ENCODE measurements at regions not wholly inside any gene's neighbourhood (a gene's known extent, or its start where the extent isn't known, plus 50 kb on each side); places are given as distances from the start of the nearest gene placed in this dataset.

DNA sequence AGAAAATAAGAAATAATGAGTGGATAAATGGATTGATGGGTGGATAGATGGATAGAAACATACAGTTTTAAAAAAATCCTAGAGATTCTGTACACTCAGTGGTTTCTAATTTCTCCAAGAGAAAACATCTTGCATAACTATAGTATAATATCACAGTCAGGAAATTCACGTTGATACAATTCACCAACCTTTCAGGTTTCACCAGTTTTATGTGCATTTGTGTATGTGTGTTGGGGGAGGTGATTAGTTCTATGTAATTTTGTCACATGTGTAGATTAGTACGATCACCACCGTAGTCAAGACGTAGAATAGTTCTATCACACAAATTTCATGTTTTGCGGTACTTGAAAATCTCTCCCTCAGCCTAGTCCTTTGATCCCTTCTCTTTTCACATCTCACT, 288.2 kb upstream of the LRATD1 start:
- ChIA-PET CTCF (no interaction called here), POLR2A (no interaction called here)
- Mint-ChIP-seq H3K27me3 (ENCODE audit: low read depth) (no peaks in the 10 kb centered on the region), H3K27ac (no peak overlapping the region), H3K9me3 (ENCODE audit: insufficient read depth) (peaks cover 6% of the 10 kb centered on the region), H3K4me1 (ENCODE audit: low read depth) (no peaks in the 10 kb centered on the region), H3K36me3 (ENCODE audit: low read depth) (no peaks in the 10 kb centered on the region), H3K4me3 (no peak overlapping the region)
- no peak for ATAC-seq
- DNase-seq = no peak

GRCh38 chr2:14348247-14348646, 284.3 kb upstream of the LRATD1 start:
- ChIA-PET CTCF (no interaction called here), POLR2A (no interaction called here)
- DNase-seq (no peak), ATAC-seq (no peak)
- no peak overlapping the region for H3K4me3 Mint-ChIP-seq
- no peaks in the 10 kb centered on the region for H3K4me1 Mint-ChIP-seq (ENCODE audit: low read depth)
- H3K27ac Mint-ChIP-seq = no peak overlapping the region
- H3K9me3 Mint-ChIP-seq (ENCODE audit: insufficient read depth) = peaks cover 6% of the 10 kb centered on the region
- H3K36me3 Mint-ChIP-seq (ENCODE audit: low read depth) = no peaks in the 10 kb centered on the region
- no peaks in the 10 kb centered on the region for H3K27me3 Mint-ChIP-seq (ENCODE audit: low read depth)

DNA sequence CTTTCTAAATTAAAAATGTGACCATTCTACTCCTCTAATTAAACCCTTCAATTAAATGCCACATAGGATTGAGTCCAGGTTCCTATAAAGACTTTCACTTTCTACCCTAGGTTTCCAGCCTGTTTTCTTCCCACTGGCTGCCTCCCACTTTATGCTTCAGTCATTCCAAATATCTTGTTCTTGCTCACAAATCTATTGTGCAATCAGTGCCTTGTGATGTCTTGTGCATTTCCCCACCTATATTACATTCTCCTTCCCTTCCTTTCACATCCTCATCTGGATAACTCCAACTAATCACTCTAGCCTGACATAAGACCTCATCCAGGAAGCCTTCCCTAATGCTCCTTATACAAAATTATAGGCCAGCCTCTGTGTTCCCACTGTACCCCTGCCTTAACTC, 281.7 kb upstream of the LRATD1 start:
- Mint-ChIP-seq H3K27ac (no peak overlapping the region), H3K4me3 (no peak overlapping the region), H3K36me3 (ENCODE audit: low read depth) (no peaks in the 10 kb centered on the region), H3K27me3 (ENCODE audit: low read depth) (no peaks in the 10 kb centered on the region), H3K4me1 (ENCODE audit: low read depth) (no peaks in the 10 kb centered on the region), H3K9me3 (ENCODE audit: insufficient read depth) (peaks cover 6% of the 10 kb centered on the region)
- ChIA-PET POLR2A (no interaction called here), CTCF (no interaction called here)
- DNase-seq = no peak
- no peak for ATAC-seq

DNA sequence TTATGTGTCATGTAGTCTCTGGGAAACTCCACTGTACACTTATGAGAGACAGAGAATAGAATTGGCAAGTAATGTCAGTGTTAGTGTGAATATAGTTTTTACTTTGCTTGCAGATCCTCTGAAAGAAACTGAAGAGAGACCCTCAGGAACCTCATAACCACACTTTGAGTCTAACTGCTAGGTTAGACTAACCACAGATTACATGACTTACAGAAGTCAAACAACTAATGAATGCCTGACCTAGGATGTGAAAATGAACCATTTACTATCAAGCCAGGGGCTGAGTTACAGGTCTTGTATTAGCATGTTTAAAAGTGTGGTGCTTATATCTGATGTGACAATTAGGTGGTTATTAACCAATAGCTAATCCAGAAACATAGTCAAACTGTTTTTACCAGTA, 280.4 kb upstream of the LRATD1 start:
- Mint-ChIP-seq H3K9me3 (ENCODE audit: insufficient read depth) (peaks cover 6% of the 10 kb centered on the region), H3K4me3 (no peak overlapping the region), H3K36me3 (ENCODE audit: low read depth) (no peaks in the 10 kb centered on the region), H3K4me1 (ENCODE audit: low read depth) (no peaks in the 10 kb centered on the region), H3K27ac (no peak overlapping the region), H3K27me3 (ENCODE audit: low read depth) (no peaks in the 10 kb centered on the region)
- POLR2A ChIA-PET = no interaction called here
- CTCF ChIA-PET = no interaction called here
- no peak for DNase-seq
- ATAC-seq = no peak

DNA sequence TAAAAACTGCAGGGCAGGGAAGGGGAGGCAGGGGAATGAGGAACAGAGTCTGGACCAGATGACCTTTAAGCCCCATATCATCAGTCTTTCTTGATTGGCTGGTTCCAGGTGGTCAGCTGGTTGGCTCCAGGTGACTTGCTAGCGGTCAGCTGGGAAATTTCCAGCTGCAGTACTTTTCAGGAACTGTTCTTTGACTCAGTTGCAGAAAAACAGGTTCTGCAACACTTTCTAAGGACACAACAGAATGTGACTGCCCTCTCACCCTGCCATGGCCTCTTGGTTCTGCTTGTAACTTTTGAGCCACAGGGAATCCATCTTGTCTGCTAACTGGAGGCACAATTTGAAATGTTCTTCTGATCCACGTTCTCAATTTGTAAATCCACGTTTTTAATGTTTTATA, 278.3 kb upstream of the LRATD1 start:
- POLR2A ChIA-PET = no interaction called here
- H3K4me1 Mint-ChIP-seq (ENCODE audit: low read depth) = no peaks in the 10 kb centered on the region

DNA sequence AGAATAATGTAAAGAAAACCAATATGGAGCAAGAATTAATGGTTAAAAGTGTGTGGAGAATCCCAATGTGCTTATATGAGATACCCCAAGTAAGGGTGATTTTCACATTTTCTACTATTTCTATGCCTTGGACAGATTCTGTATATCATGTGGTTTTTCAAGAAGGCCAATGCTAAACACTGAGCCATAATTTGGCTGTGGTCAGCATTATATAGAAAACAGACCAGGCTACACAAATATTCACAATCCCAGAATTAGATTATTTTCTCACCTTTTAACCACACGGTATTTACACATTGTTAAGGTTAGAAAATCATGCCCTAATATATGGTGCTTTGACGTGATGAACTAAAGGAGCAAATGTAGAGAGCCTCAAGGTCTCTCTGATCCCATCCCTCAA, 277.4 kb upstream of the LRATD1 start:
- H3K4me1 Mint-ChIP-seq (ENCODE audit: low read depth) = no peaks in the 10 kb centered on the region
- H3K9me3 Mint-ChIP-seq (ENCODE audit: insufficient read depth) = no peaks in the 10 kb centered on the region
- ATAC-seq (no peak), DNase-seq (no peak)
- ChIA-PET POLR2A (no interaction called here), CTCF (no interaction called here)
- H3K4me3 Mint-ChIP-seq = no peak overlapping the region
- no peak overlapping the region for H3K27ac Mint-ChIP-seq
- H3K36me3 Mint-ChIP-seq (ENCODE audit: low read depth) = no peaks in the 10 kb centered on the region
- H3K27me3 Mint-ChIP-seq (ENCODE audit: low read depth) = no peaks in the 10 kb centered on the region

More for the DNA sequence above, 278.3 kb upstream of the LRATD1 start:
- no peaks in the 10 kb centered on the region for H3K36me3 Mint-ChIP-seq (ENCODE audit: low read depth)
- H3K9me3 Mint-ChIP-seq (ENCODE audit: insufficient read depth) = no peaks in the 10 kb centered on the region
- H3K27ac Mint-ChIP-seq = no peak overlapping the region
- DNase-seq = no peak
- no peak for ATAC-seq
- H3K4me3 Mint-ChIP-seq = no peak overlapping the region
- no peaks in the 10 kb centered on the region for H3K27me3 Mint-ChIP-seq (ENCODE audit: low read depth)
- CTCF ChIA-PET = no interaction called here

GRCh38 chr2:14358339-14358738, 274.2 kb upstream of the LRATD1 start:
- ChIA-PET POLR2A (no interaction called here), CTCF (no interaction called here)
- H3K9me3 Mint-ChIP-seq (ENCODE audit: insufficient read depth) = no peaks in the 10 kb centered on the region
- no peak overlapping the region for H3K27ac Mint-ChIP-seq
- no peaks in the 10 kb centered on the region for H3K36me3 Mint-ChIP-seq (ENCODE audit: low read depth)
- no peaks in the 10 kb centered on the region for H3K4me1 Mint-ChIP-seq (ENCODE audit: low read depth)
- ATAC-seq (no peak), DNase-seq (no peak)
- no peaks in the 10 kb centered on the region for H3K27me3 Mint-ChIP-seq (ENCODE audit: low read depth)
- H3K4me3 Mint-ChIP-seq = no peak overlapping the region

DNA sequence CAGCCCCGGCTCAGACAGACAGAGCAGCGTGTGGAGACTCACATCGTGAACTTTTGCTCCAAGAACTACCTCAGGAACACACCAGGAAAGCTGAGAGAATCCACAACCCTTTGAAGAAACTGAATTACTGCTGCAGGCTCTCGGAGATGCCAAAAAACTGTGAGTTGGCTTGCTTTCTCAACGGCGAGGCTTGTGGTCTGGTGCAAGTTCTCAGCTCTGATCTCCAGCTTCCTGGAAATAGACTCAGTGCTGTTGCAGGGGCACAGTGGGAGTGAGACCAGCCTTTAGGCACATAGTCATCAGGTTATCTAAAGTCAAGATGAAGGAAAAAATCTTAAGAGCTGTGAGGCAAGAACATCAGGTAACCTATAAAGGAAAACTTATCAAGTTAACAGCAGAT, 273.7 kb upstream of the LRATD1 start:
- no peaks in the 10 kb centered on the region for H3K9me3 Mint-ChIP-seq (ENCODE audit: insufficient read depth)
- ATAC-seq (no peak), DNase-seq (no peak)
- no peak overlapping the region for H3K27ac Mint-ChIP-seq
- H3K36me3 Mint-ChIP-seq (ENCODE audit: low read depth) = no peaks in the 10 kb centered on the region
- no peaks in the 10 kb centered on the region for H3K27me3 Mint-ChIP-seq (ENCODE audit: low read depth)
- H3K4me3 Mint-ChIP-seq = no peak overlapping the region
- H3K4me1 Mint-ChIP-seq (ENCODE audit: low read depth) = no peaks in the 10 kb centered on the region
- ChIA-PET CTCF (no interaction called here), POLR2A (no interaction called here)

DNA sequence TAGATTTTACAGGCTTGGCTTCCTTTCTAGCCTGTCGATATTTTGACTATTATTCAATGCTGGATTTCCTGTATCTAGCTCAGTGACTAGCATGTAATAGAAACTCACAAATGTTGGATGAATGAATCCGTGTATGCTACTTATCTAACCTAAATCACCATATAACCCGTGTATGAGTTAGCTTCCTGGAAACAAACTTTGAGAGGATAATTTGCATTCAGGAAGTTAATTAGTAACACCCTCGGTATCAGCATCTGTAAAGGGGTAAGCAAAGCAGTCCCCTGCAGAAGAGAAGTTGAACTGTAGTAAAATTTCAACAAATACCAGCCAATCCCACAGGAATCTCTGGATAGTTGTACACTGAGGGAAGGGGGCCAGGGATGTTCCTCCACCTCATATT, 269.4 kb upstream of the LRATD1 start:
- ATAC-seq = no peak
- CTCF ChIA-PET = no interaction called here
- Mint-ChIP-seq H3K4me3 (no peak overlapping the region), H3K9me3 (ENCODE audit: insufficient read depth) (peaks cover 5% of the 10 kb centered on the region), H3K27ac (no peak overlapping the region), H3K4me1 (ENCODE audit: low read depth) (no peaks in the 10 kb centered on the region), H3K36me3 (ENCODE audit: low read depth) (no peaks in the 10 kb centered on the region), H3K27me3 (ENCODE audit: low read depth) (no peaks in the 10 kb centered on the region)
- no peak for DNase-seq
- POLR2A ChIA-PET = no interaction called here

- no peak overlapping the region for H3K27ac Mint-ChIP-seq
- H3K9me3 Mint-ChIP-seq (ENCODE audit: insufficient read depth) = peaks cover 5% of the 10 kb centered on the region
- no peaks in the 10 kb centered on the region for H3K4me1 Mint-ChIP-seq (ENCODE audit: low read depth)
- no peaks in the 10 kb centered on the region for H3K36me3 Mint-ChIP-seq (ENCODE audit: low read depth)
- ATAC-seq (no peak), DNase-seq (no peak)
- CTCF ChIA-PET = no interaction called here
- H3K27me3 Mint-ChIP-seq (ENCODE audit: low read depth) = no peaks in the 10 kb centered on the region
- H3K4me3 Mint-ChIP-seq = no peak overlapping the region
- POLR2A ChIA-PET = no interaction called here
These were observed 268.5 kb upstream of the LRATD1 start for GRCh38 chr2:14363976-14364375.

- Mint-ChIP-seq H3K27me3 (ENCODE audit: low read depth) (no peaks in the 10 kb centered on the region), H3K36me3 (ENCODE audit: low read depth) (no peaks in the 10 kb centered on the region), H3K4me1 (ENCODE audit: low read depth) (no peaks in the 10 kb centered on the region), H3K27ac (no peak overlapping the region), H3K4me3 (no peak overlapping the region), H3K9me3 (ENCODE audit: insufficient read depth) (peaks cover 5% of the 10 kb centered on the region)
- no peak for DNase-seq
- ChIA-PET CTCF (no interaction called here), POLR2A (no interaction called here)
- no peak for ATAC-seq
These were observed 268.0 kb upstream of the LRATD1 start for GRCh38 chr2:14364471-14364870.

- ATAC-seq (no peak), DNase-seq (no peak)
- Mint-ChIP-seq H3K27ac (no peak overlapping the region), H3K9me3 (ENCODE audit: insufficient read depth) (no peaks in the 10 kb centered on the region), H3K4me1 (ENCODE audit: low read depth) (no peaks in the 10 kb centered on the region), H3K36me3 (ENCODE audit: low read depth) (no peaks in the 10 kb centered on the region), H3K27me3 (ENCODE audit: low read depth) (no peaks in the 10 kb centered on the region), H3K4me3 (no peak overlapping the region)
- POLR2A ChIA-PET = interaction anchor here (0.6 kb wide), 1 partner anchor 1526 kb away, joined by 3 read pairs; no protein-coding TSS in a partner anchor
- CTCF ChIA-PET = interaction anchor here (0.7 kb wide), 1 partner anchor 1191 kb away, joined by 3 read pairs; no protein-coding TSS in a partner anchor
These were observed 247.5 kb upstream of the LRATD1 start for GRCh38 chr2:14385043-14385442.

DNA sequence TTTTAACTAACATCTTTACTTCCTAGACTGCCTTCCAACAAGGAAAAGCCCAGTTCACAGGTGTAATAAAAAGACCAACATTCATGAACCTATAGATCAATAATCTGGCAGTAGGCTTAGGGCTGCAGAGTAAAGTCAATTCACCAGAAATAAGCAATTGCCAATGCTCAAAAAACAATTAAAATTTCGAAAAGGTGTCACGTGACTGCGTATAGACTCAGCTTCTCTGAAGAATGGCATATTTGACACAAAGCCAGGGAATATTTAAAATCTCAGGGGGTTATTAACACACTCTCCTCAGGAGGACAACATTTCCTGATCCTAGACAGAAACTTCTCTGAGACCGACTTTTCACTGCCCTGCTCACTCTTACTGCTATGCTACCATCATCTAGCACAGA, 245.2 kb upstream of the LRATD1 start:
- no peaks in the 10 kb centered on the region for H3K9me3 Mint-ChIP-seq (ENCODE audit: insufficient read depth)
- no peak overlapping the region for H3K4me3 Mint-ChIP-seq
- ChIA-PET POLR2A (no interaction called here), CTCF (no interaction called here)
- DNase-seq (no peak), ATAC-seq (no peak)
- no peaks in the 10 kb centered on the region for H3K4me1 Mint-ChIP-seq (ENCODE audit: low read depth)
- no peaks in the 10 kb centered on the region for H3K36me3 Mint-ChIP-seq (ENCODE audit: low read depth)
- no peaks in the 10 kb centered on the region for H3K27me3 Mint-ChIP-seq (ENCODE audit: low read depth)
- no peak overlapping the region for H3K27ac Mint-ChIP-seq

Data from activated CD8-positive, alpha-beta T cell treated with anti-CD3 and anti-CD28 coated beads, Interleukin-2, amount 10 ng/mL, durations not matched to agents 7 days and 5 days (primary cell).